Thyroid gland (tissue), 4 donors: ENCODE measurements at regions not wholly inside any gene's neighbourhood (a gene's known extent, or its start where the extent isn't known, plus 50 kb on each side); places are given as distances from the start of the nearest gene placed in this dataset.

Experiments used
- POLR2A ChIP-seq, 2 donors: fragments of 450-650 bp; IDR thresholded peaks; one replicate each; pipeline ENCODE4 v1.6.1; 2017; ENCODE audit warnings: antibody characterized with exemption in 2 of 2, mild to moderate bottlenecking in 2 of 2, moderate library complexity in 1 of 2
- TF ChIP-seq, protein P1 (sequence below), 6 experiments: fragments of 200-600 bp in 3 of 6; fragments of 450-650 bp in 3 of 6; sonication (generic) in 3 of 6; IDR thresholded peaks; one replicate each; pipeline ENCODE4 v1.5.1; 2016 to 2019; ENCODE audit warnings: antibody characterized with exemption in 6 of 6, mild to moderate bottlenecking in 2 of 6, inconsistent platforms in 1 of 6, moderate library complexity in 1 of 6

DNA sequence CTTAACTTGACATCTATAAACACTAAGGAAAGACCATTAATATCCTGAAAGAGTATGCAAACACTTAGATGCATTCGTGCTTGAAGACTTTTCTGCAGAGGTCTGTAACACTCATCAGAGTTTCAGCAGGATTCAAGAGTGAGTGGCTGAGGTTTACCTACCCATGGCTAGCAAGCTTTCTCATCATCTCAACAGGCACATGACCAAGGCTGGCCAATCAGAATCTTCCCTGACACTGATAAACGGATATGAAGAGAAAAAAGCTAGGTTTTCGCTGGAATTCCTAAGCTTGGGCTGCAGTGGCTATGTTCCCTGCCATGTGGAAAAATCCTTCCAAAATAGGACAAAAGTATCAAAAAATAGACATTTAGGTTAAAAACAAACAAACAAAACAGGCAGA lies 162.1 kb upstream of the USP15 start:
- no peak for TF ChIP-seq POLR2A (IDR thresholded peaks at IDR 0.05)
- TF ChIP-seq, protein P1, sequence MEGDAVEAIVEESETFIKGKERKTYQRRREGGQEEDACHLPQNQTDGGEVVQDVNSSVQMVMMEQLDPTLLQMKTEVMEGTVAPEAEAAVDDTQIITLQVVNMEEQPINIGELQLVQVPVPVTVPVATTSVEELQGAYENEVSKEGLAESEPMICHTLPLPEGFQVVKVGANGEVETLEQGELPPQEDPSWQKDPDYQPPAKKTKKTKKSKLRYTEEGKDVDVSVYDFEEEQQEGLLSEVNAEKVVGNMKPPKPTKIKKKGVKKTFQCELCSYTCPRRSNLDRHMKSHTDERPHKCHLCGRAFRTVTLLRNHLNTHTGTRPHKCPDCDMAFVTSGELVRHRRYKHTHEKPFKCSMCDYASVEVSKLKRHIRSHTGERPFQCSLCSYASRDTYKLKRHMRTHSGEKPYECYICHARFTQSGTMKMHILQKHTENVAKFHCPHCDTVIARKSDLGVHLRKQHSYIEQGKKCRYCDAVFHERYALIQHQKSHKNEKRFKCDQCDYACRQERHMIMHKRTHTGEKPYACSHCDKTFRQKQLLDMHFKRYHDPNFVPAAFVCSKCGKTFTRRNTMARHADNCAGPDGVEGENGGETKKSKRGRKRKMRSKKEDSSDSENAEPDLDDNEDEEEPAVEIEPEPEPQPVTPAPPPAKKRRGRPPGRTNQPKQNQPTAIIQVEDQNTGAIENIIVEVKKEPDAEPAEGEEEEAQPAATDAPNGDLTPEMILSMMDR (IDR thresholded peaks at IDR 0.05): no peak
